Nephron progenitor cell (in vitro differentiated cells): ENCODE measurements at regions not wholly inside any gene's neighbourhood (a gene's known extent, or its start where the extent isn't known, plus 50 kb on each side); places are given as distances from the start of the nearest gene placed in this dataset.

Source experiments
- DNase-seq: peaks from one replicate; pipeline ENCODE4 v3.0.0; 2021
- H3K27ac Mint-ChIP-seq: 2 replicates; pipeline ENCODE4 v1.8.0; 2021; ENCODE audit warnings: mild to moderate bottlenecking, moderate library complexity, mixed read lengths
- H3K27me3 Mint-ChIP-seq: 2 replicates; pipeline ENCODE4 v1.8.0; 2021; ENCODE audit warnings: mild to moderate bottlenecking, low read depth, mixed read lengths; ENCODE audit not compliant: poor library complexity
- H3K36me3 Mint-ChIP-seq: 2 replicates; pipeline ENCODE4 v1.8.0; 2021; ENCODE audit warnings: low read depth, mixed read lengths
- H3K4me1 Mint-ChIP-seq: 2 replicates; pipeline ENCODE4 v1.8.0; 2021; ENCODE audit warnings: mixed read lengths
- H3K4me3 Mint-ChIP-seq: 2 replicates; pipeline ENCODE4 v1.8.0; 2021; ENCODE audit warnings: mild to moderate bottlenecking, moderate library complexity, mixed read lengths
- H3K9me3 Mint-ChIP-seq: 2 replicates; pipeline ENCODE4 v1.8.0; 2021; ENCODE audit warnings: mild to moderate bottlenecking, moderate library complexity, mixed read lengths
- CTCF ChIP-seq: fragments of 200-600 bp; sonication (generic); IDR thresholded peaks from 2 replicates; pipeline ENCODE4 v1.5.0; 2021; ENCODE audit warnings: antibody characterized with exemption

GRCh38 chr9:21584890-21585289 is 102.8 kb upstream of the IFNE start:
- no peak for DNase-seq
- Mint-ChIP-seq H3K4me1 (no peaks in the 10 kb centered on the region), H3K27ac (no peak overlapping the region), H3K36me3 (no peaks in the 10 kb centered on the region), H3K27me3 (no peaks in the 10 kb centered on the region), H3K4me3 (no peak overlapping the region), H3K9me3 (no peaks in the 10 kb centered on the region)
- no peak for TF ChIP-seq CTCF

GRCh38 chr9:21585756-21586752 is 103.9 kb upstream of the IFNE start:
- Mint-ChIP-seq H3K9me3 (no peaks in the 10 kb centered on the region), H3K4me1 (no peaks in the 10 kb centered on the region), H3K4me3 (no peak overlapping the region), H3K27me3 (no peaks in the 10 kb centered on the region), H3K36me3 (no peaks in the 10 kb centered on the region), H3K27ac (no peak overlapping the region)
- TF ChIP-seq CTCF = no peak
- no peak for DNase-seq

- no peaks in the 10 kb centered on the region for H3K27me3 Mint-ChIP-seq
- TF ChIP-seq CTCF = no peak
- no peak for DNase-seq
- no peaks in the 10 kb centered on the region for H3K36me3 Mint-ChIP-seq
- no peak overlapping the region for H3K4me3 Mint-ChIP-seq
- no peak overlapping the region for H3K27ac Mint-ChIP-seq
- H3K4me1 Mint-ChIP-seq = no peaks in the 10 kb centered on the region
- no peaks in the 10 kb centered on the region for H3K9me3 Mint-ChIP-seq
Measured at GRCh38 chr9:21589344-21590056, 107.4 kb upstream of the IFNE start.

DNA sequence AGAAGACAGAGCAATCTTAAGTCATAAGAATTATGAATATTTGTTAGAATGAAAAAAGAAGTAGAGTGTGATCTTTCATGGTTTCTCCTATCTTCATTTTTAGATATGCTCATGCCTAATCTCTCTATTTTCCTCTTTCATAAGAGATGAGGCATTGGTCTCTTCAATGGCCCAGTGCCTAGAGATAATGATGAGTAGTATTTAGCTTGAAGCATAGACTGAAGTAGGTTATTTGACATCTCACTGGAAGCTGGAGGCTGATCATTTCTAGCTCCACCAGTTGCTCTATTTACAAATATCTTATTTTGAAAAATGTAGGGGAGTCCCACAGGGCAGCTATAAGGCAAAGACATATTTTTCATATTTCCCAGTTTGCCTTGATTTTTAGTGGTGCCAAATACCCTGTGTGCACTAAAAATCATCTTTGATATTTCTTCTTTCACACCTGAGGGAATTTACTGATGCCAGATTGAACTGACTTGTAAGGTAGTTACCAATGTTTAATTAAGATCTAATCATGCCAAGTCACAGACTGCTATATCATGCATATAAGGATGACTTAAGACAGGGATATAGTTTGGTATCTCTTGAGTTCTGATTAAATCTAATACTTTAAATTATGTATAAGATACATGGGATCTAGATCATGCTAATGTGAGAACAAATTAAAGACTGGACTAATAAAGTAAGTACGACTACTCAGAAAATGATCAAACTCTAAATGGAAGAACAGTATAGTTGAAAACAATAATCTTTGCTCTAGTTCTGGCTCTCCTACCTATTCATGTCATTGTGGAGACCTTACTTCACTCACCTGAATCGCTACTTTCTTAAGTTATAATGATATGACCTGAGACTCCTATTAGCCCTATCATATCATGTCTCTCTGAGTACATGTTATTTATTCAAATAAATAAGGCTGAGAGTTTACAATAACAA is 108.2 kb upstream of the IFNE start:
- no peaks in the 10 kb centered on the region for H3K27me3 Mint-ChIP-seq
- no peak for TF ChIP-seq CTCF
- no peaks in the 10 kb centered on the region for H3K36me3 Mint-ChIP-seq
- no peaks in the 10 kb centered on the region for H3K4me1 Mint-ChIP-seq
- H3K4me3 Mint-ChIP-seq = no peak overlapping the region
- H3K27ac Mint-ChIP-seq = no peak overlapping the region
- DNase-seq = no peak
- no peaks in the 10 kb centered on the region for H3K9me3 Mint-ChIP-seq

DNA sequence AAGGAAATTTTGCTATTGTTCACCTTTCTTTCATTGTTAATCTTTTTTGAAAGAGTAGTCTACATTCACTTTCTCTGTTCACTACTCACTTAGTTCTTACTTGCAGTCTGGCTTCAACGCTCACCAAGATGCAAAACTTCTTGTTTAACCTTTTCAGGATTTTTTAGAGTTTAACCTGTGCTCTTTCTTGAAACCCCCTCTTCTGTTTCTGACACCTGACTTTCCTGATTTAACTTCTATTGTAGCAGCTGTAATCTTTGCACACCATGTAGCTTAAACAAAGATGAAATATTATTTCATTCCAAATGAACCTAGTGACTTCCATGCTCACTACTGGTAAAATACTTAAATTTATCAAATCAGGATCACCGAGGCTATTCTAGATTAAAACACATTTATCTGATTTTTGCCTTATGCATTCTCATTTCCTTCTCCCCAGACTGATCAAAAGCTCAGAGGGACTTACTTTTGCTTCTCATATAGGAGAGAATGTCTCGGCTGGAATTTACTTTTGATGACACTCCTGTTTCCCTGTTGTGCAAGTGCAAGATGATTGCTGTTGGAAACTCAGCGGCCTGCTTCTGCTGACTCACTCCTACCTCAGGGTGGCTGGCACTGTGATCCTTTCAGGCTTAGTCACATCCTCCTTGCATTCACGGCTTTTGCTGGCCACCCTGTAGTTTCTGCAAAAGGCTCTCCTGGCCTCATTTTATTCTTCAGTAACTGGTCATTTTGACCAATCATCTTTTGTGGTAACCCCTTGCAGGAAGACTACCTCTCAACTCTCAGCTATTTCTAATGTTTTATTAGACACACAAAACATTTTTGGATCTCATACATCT is 109.3 kb upstream of the IFNE start:
- no peak for TF ChIP-seq CTCF
- no peaks in the 10 kb centered on the region for H3K27me3 Mint-ChIP-seq
- DNase-seq = no peak
- H3K9me3 Mint-ChIP-seq = no peaks in the 10 kb centered on the region
- no peak overlapping the region for H3K4me3 Mint-ChIP-seq
- no peaks in the 10 kb centered on the region for H3K4me1 Mint-ChIP-seq
- H3K27ac Mint-ChIP-seq = no peak overlapping the region
- H3K36me3 Mint-ChIP-seq = no peaks in the 10 kb centered on the region
